Esophagus muscularis mucosa (tissue), 4 donors: ENCODE measurements at regions not wholly inside any gene's neighbourhood (a gene's known extent, or its start where the extent isn't known, plus 50 kb on each side); places are given as distances from the start of the nearest gene placed in this dataset.

Source experiments
- DNase-seq: peaks from one replicate; pipeline ENCODE4 v3.0.0-alpha.2; 2017; ENCODE audit errors: extremely low spot score
- H3K27ac ChIP-seq, 4 donors: fragments of 200-600 bp; sonication (generic); replicated peaks in 1 of 4; 1 replicate in 3 of 4; 2 replicates in 1 of 4; pipeline ENCODE4 v1.5.1; 2016 to 2019; ENCODE audit warnings: mild to moderate bottlenecking in 1 of 4
- H3K27me3 ChIP-seq, 4 donors: fragments of 200-600 bp; sonication (generic); one replicate each; pipeline versions ENCODE4 v1.5.1 to v1.6.0; 2016 to 2019
- H3K36me3 ChIP-seq, 4 donors: fragments of 200-600 bp; sonication (generic); one replicate each; pipeline ENCODE4 v1.5.1; 2016 to 2019
- H3K4me1 ChIP-seq, 4 donors: fragments of 200-600 bp; sonication (generic); one replicate each; pipeline ENCODE4 v1.5.1; 2016 to 2019
- H3K4me3 ChIP-seq, 4 donors: fragments of 200-600 bp; sonication (generic); 1 replicate in 2 of 4; 2 replicates in 2 of 4; pipeline ENCODE4 v1.5.1; 2016 to 2019; ENCODE audit warnings: mild to moderate bottlenecking in 4 of 4, moderate library complexity in 1 of 4
- H3K9me3 ChIP-seq, 4 donors: fragments of 200-600 bp; sonication (generic); 1 replicate in 3 of 4; 2 replicates in 1 of 4; pipeline ENCODE4 v1.5.1; 2016 to 2019
- CTCF ChIP-seq, 3 experiments: fragments of 200-600 bp in 2 of 3; fragments of 450-650 bp in 1 of 3; sonication (generic) in 2 of 3; IDR thresholded peaks; one replicate each; pipeline ENCODE4 v1.5.1; 2017 to 2019; ENCODE audit warnings: antibody characterized with exemption in 3 of 3, mild to moderate bottlenecking in 2 of 3, moderate library complexity in 1 of 3
- EP300 ChIP-seq: sonication (generic); formaldehyde crosslinking; IDR thresholded peaks from one replicate; pipeline ENCODE4 v1.6.1; 2017; ENCODE audit warnings: antibody characterized with exemption
- POLR2A ChIP-seq: fragments of 450-650 bp; IDR thresholded peaks from one replicate; pipeline ENCODE4 v1.6.1; 2017; ENCODE audit warnings: antibody characterized with exemption, moderate library complexity, mild to moderate bottlenecking, low read depth
- POLR2AphosphoS5 ChIP-seq, 2 donors: sonication (generic); formaldehyde crosslinking; IDR thresholded peaks; one replicate each; pipeline ENCODE4 v1.6.1; 2017; ENCODE audit warnings: antibody characterized with exemption in 2 of 2
- WGBS: methylation state at CpG from one replicate; pipeline ENCODE4 v1.1.5; 2018; 5-methylcytosine and 5-hydroxymethylcytosine counted together
- intact Hi-C: fragments of 100-400 bp; cut with DNase I; formaldehyde crosslinking; loops from one replicate; pipeline ENCODE4 v1.15.1; 2023

GRCh38 chr5:164708831-164709230, 1203.4 kb downstream of the MAT2B start:
- no peak for DNase-seq
- no peaks in the 10 kb centered on the region for H3K27me3 ChIP-seq
- no peak overlapping the region for H3K4me3 ChIP-seq
- intact Hi-C loops: no loop called here
- no peak for TF ChIP-seq CTCF (IDR thresholded peaks at IDR 0.05)
- no peak for TF ChIP-seq POLR2A
- TF ChIP-seq POLR2AphosphoS5 (IDR thresholded peaks at IDR 0.05): no peak
- no peak for TF ChIP-seq EP300
- no peaks in the 10 kb centered on the region for H3K9me3 ChIP-seq
- no peaks in the 10 kb centered on the region for H3K4me1 ChIP-seq
- H3K27ac ChIP-seq: no peak overlapping the region
- no peaks in the 10 kb centered on the region for H3K36me3 ChIP-seq
- WGBS: 50% methylated on average over 7 of the region's 7 CpGs

GRCh38 chr5:164713682-164714081, 1208.3 kb downstream of the MAT2B start:
- 87% methylated on average over 2 of the region's 2 CpGs for WGBS
- Histone ChIP-seq H3K4me3 (no peak overlapping the region), H3K36me3 (no peaks in the 10 kb centered on the region), H3K27ac (no peak overlapping the region), H3K9me3 (no peaks in the 10 kb centered on the region), H3K27me3 (no peaks in the 10 kb centered on the region), H3K4me1 (no peaks in the 10 kb centered on the region)
- intact Hi-C loops: no loop called here
- DNase-seq: no peak
- TF ChIP-seq CTCF (IDR thresholded peaks at IDR 0.05) (no peak), EP300 (no peak), POLR2AphosphoS5 (IDR thresholded peaks at IDR 0.05) (no peak), POLR2A (no peak)

- no peaks in the 10 kb centered on the region for H3K36me3 ChIP-seq
- no peaks in the 10 kb centered on the region for H3K27me3 ChIP-seq
- peaks cover 0 to 8% (median 0%) of the 10 kb centered on the region in 4 donors for H3K4me1 ChIP-seq
- no peak overlapping the region for H3K27ac ChIP-seq
- TF ChIP-seq CTCF (IDR thresholded peaks at IDR 0.05) (no peak), POLR2AphosphoS5 (IDR thresholded peaks at IDR 0.05) (no peak), POLR2A (no peak), EP300 (no peak)
- no peak for DNase-seq
- no peak overlapping the region for H3K4me3 ChIP-seq
- H3K9me3 ChIP-seq: no peaks in the 10 kb centered on the region
- intact Hi-C loops: no loop called here
These were observed 1215.7 kb downstream of the MAT2B start for GRCh38 chr5:164721116-164721515.

- DNase-seq: no peak
- no peaks in the 10 kb centered on the region for H3K9me3 ChIP-seq
- H3K27me3 ChIP-seq: no peaks in the 10 kb centered on the region
- TF ChIP-seq CTCF (IDR thresholded peaks at IDR 0.05) (no peak), EP300 (no peak), POLR2A (no peak), POLR2AphosphoS5 (IDR thresholded peaks at IDR 0.05) (no peak)
- intact Hi-C loops: no loop called here
- no peak overlapping the region for H3K4me3 ChIP-seq
- H3K27ac ChIP-seq: no peak overlapping the region
- WGBS: 85% methylated on average over 1 of the region's 1 CpG
- H3K36me3 ChIP-seq: no peaks in the 10 kb centered on the region
- H3K4me1 ChIP-seq: peaks cover 0 to 8% (median 0%) of the 10 kb centered on the region in 4 donors
These were observed 1216.2 kb downstream of the MAT2B start for GRCh38 chr5:164721656-164722055.

GRCh38 chr5:164722702-164723101, 1217.3 kb downstream of the MAT2B start:
- TF ChIP-seq POLR2AphosphoS5 (IDR thresholded peaks at IDR 0.05): no peak
- TF ChIP-seq POLR2A: no peak
- no peak for TF ChIP-seq CTCF (IDR thresholded peaks at IDR 0.05)
- TF ChIP-seq EP300: no peak
- no peaks in the 10 kb centered on the region for H3K27me3 ChIP-seq
- H3K27ac ChIP-seq: no peak overlapping the region
- peaks cover 0 to 8% (median 0%) of the 10 kb centered on the region in 4 donors for H3K4me1 ChIP-seq
- H3K36me3 ChIP-seq: no peaks in the 10 kb centered on the region
- intact Hi-C loops: no loop called here
- WGBS: 81% methylated on average over 1 of the region's 1 CpG
- no peak for DNase-seq
- H3K4me3 ChIP-seq: no peak overlapping the region
- H3K9me3 ChIP-seq: no peaks in the 10 kb centered on the region
